ENCODE measurements at regions not wholly inside any gene's neighbourhood (a gene's known extent, or its start where the extent isn't known, plus 50 kb on each side); places are given as distances from the start of the nearest gene placed in this dataset.

- in situ Hi-C loops (cut with HindIII; ENCODE audit: low pct_unique_long_range_greater_than_20kb, low sequenced_read_pairs) (no loop called here), intact Hi-C loops (cut with micrococcal nuclease; ENCODE audit: unreplicated experiment) (no loop called here)
- DNase-seq (ENCODE audit: low read depth, low spot score) (no peak), ATAC-seq (no peak)
- H3K36me3 ChIP-seq (ENCODE audit: control insufficient read depth, insufficient read depth, low read length): no peaks in the 10 kb centered on the region
- POLR2A ChIA-PET: no interaction called here
- H3K4me3 ChIP-seq (ENCODE audit: low read depth in 2 of 2, low read length in 2 of 2): no peak overlapping the region
- H3K4me1 ChIP-seq (ENCODE audit: control insufficient read depth, insufficient read depth, low read length): no peaks in the 10 kb centered on the region
- CTCF ChIA-PET: no interaction called here
- H3K9me3 ChIP-seq (ENCODE audit: control insufficient read depth, insufficient read depth, low read depth, low read length): peaks cover 6% of the 10 kb centered on the region; the same call in 1 of the 2 replicates
- H3K27me3 ChIP-seq (ENCODE audit: control insufficient read depth, insufficient read depth, low read length): no peaks in the 10 kb centered on the region
- no TSS peak for BruUV-seq (replicated peaks)
- H3K27ac ChIP-seq (ENCODE audit: low read length): no peak overlapping the region
- no peak for TF ChIP-seq REST (IDR thresholded peaks at IDR 0.05; ENCODE audit: insufficient read depth in 1 of 2, low read depth in 2 of 2, low read length in 1 of 2)
- TF ChIP-seq SIN3A (IDR thresholded peaks at IDR 0.05; ENCODE audit: borderline replicate concordance, insufficient read depth, low read depth, low read length): no peak
- no peak for TF ChIP-seq TCF7L2 (IDR thresholded peaks at IDR 0.05; ENCODE audit: low read depth, low read length)
- TF ChIP-seq CTCF (IDR thresholded peaks at IDR 0.05): no peak
- TF ChIP-seq POLR2AphosphoS5 (IDR thresholded peaks at IDR 0.05; ENCODE audit: low read depth, low read length): no peak
These were observed 65.5 kb downstream of the NRN1 start for GRCh38 chr6:5941188-5941587.

DNA sequence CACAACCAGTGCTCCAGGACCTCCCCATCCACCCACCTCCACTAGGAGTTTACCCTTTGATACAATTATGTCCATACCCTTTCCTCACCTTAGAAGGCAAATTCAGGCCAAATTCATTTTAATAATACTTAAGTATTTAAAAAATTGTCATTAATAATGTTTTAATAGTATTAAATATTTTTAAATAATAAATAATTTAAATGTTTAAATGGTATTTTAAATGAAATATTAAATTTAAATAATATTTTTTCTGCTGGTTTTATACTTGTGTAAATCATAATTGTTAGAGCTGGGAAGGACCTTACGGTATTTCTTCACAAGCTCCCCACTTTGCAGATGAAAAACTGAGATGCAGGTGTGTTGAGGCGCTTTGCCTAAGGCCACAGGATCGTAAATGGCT is 67.8 kb downstream of the NRN1 start:
- Histone ChIP-seq H3K4me1 (ENCODE audit: control insufficient read depth, insufficient read depth, low read length) (no peaks in the 10 kb centered on the region), H3K9me3 (ENCODE audit: control insufficient read depth, insufficient read depth, low read depth, low read length) (peaks cover 6% of the 10 kb centered on the region; the same call in 1 of the 2 replicates), H3K27me3 (ENCODE audit: control insufficient read depth, insufficient read depth, low read length) (no peaks in the 10 kb centered on the region), H3K27ac (ENCODE audit: low read length) (no peak overlapping the region), H3K4me3 (ENCODE audit: low read depth in 2 of 2, low read length in 2 of 2) (no peak overlapping the region), H3K36me3 (ENCODE audit: control insufficient read depth, insufficient read depth, low read length) (no peaks in the 10 kb centered on the region)
- ChIA-PET CTCF (no interaction called here), POLR2A (no interaction called here)
- in situ Hi-C loops (cut with HindIII; ENCODE audit: low pct_unique_long_range_greater_than_20kb, low sequenced_read_pairs) (no loop called here), intact Hi-C loops (cut with micrococcal nuclease; ENCODE audit: unreplicated experiment) (no loop called here)
- no peak for TF ChIP-seq TCF7L2 (IDR thresholded peaks at IDR 0.05; ENCODE audit: low read depth, low read length)
- no TSS peak for BruUV-seq (replicated peaks)
- DNase-seq (ENCODE audit: low read depth, low spot score): no peak
- no peak for ATAC-seq

DNA sequence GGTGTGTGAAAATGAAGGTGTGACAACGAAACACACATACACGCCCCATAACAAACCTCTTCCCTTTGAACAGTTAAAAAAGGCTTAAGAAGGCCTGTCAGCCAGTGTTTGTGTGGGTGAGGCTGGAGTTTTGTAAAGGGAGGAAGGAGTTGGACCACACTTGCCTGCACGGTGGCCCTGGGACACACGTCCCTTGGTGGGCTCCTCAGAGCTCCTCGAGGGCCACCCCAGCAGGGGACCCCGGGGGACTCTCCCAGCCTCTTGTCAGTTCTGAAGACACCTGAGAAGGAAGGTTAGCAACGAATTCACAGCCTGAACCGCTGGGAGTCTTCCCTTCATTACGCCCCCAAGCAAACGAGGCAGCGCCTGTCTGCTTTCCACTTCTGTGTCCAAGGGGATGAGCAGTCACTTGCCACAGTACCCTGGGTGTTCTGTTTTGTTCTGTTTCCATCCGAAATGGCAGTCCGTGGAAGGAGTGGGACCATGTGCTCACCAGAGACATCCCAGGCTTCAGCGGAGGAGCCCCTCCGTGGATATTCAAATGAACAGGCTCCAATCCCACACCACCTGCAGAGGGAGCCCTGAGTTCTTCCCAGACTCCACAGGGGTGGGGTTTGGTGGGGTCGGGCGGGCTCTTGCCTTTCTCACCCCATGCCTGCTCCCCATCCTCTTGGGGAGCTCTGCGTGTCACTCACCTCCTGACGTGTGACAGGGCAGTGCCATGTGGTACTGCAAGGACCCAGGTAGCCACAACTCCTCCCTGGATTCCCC is 68.6 kb downstream of the NRN1 start:
- ATAC-seq: no peak
- DNase-seq (ENCODE audit: low read depth, low spot score): no peak
- no peaks in the 10 kb centered on the region for H3K4me1 ChIP-seq (ENCODE audit: control insufficient read depth, insufficient read depth, low read length)
- POLR2A ChIA-PET: no interaction called here
- CTCF ChIA-PET: no interaction called here
- H3K4me3 ChIP-seq (ENCODE audit: low read depth in 2 of 2, low read length in 2 of 2): no peak overlapping the region
- no TSS peak for BruUV-seq (replicated peaks)
- in situ Hi-C loops (cut with HindIII; ENCODE audit: low pct_unique_long_range_greater_than_20kb, low sequenced_read_pairs) (no loop called here), intact Hi-C loops (cut with micrococcal nuclease; ENCODE audit: unreplicated experiment) (no loop called here)
- no peak overlapping the region for H3K27ac ChIP-seq (ENCODE audit: low read length)
- no peak for TF ChIP-seq POLR2AphosphoS5 (IDR thresholded peaks at IDR 0.05; ENCODE audit: low read depth, low read length)
- TF ChIP-seq REST (IDR thresholded peaks at IDR 0.05; ENCODE audit: insufficient read depth in 1 of 2, low read depth in 2 of 2, low read length in 1 of 2): no peak
- TF ChIP-seq SIN3A (IDR thresholded peaks at IDR 0.05; ENCODE audit: borderline replicate concordance, insufficient read depth, low read depth, low read length): no peak
- no peak for TF ChIP-seq TCF7L2 (IDR thresholded peaks at IDR 0.05; ENCODE audit: low read depth, low read length)
- no peak for TF ChIP-seq CTCF (IDR thresholded peaks at IDR 0.05)
- H3K27me3 ChIP-seq (ENCODE audit: control insufficient read depth, insufficient read depth, low read length): peaks cover 3% of the 10 kb centered on the region; the same call in 1 of the 2 replicates
- H3K36me3 ChIP-seq (ENCODE audit: control insufficient read depth, insufficient read depth, low read length): no peaks in the 10 kb centered on the region
- H3K9me3 ChIP-seq (ENCODE audit: control insufficient read depth, insufficient read depth, low read depth, low read length): no peaks in the 10 kb centered on the region

Data from Panc1 (cell line).